WTC11 (cell line): ENCODE measurements at regions not wholly inside any gene's neighbourhood (a gene's known extent, or its start where the extent isn't known, plus 50 kb on each side); places are given as distances from the start of the nearest gene placed in this dataset.

ENCODE experiments used
- ATAC-seq: fragments of 200-7000 bp; cut with Tn5 transposase; 2 replicates; pipeline ENCODE4 v1.10.0; 2021; ENCODE audit warnings: mild to moderate bottlenecking, moderate library complexity
- CTCF ChIA-PET: fragments of 300-600 bp; sonication (Branson Sonifier 250); formaldehyde crosslinking; loops from one replicate; lab custom pipeline; 2021; ENCODE audit warnings: antibody characterized with exemption; lab: Charles Lee
- POLR2A ChIA-PET: fragments of 350-600 bp; sonication (Branson Sonifier 250); formaldehyde crosslinking; loops from one replicate; lab custom pipeline; 2021; ENCODE audit warnings: antibody characterized with exemption; lab: Charles Lee
- DNase-seq: peaks from one replicate; pipeline ENCODE4 v3.0.0; 2021; ENCODE audit warnings: low spot score
- H3K27ac Mint-ChIP-seq: 2 replicates; pipeline ENCODE4 v1.8.0; 2021; ENCODE audit warnings: mixed read lengths
- H3K27me3 Mint-ChIP-seq: 2 replicates; pipeline ENCODE4 v1.8.0; 2021; ENCODE audit warnings: low read depth, mild to moderate bottlenecking, moderate library complexity, mixed read lengths
- H3K36me3 Mint-ChIP-seq: 2 replicates; pipeline ENCODE4 v1.8.0; 2021; ENCODE audit warnings: mixed read lengths
- H3K4me1 Mint-ChIP-seq: 2 replicates; pipeline ENCODE4 v1.8.0; 2022; ENCODE audit warnings: mixed read lengths
- H3K4me3 Mint-ChIP-seq: 2 replicates; pipeline ENCODE4 v1.8.0; 2021; ENCODE audit warnings: mild to moderate bottlenecking, moderate library complexity, mixed read lengths
- H3K9me3 Mint-ChIP-seq: 2 replicates; pipeline ENCODE4 v1.8.0; 2021; ENCODE audit warnings: mixed read lengths
- ATF1 ChIP-seq: sonication (generic); formaldehyde crosslinking; IDR thresholded peaks from 2 replicates; pipeline ENCODE4 v1.8.1; 2023; ENCODE audit warnings: mild to moderate bottlenecking, moderate library complexity, missing genetic modification reagents
- CBFB ChIP-seq: sonication (generic); formaldehyde crosslinking; IDR thresholded peaks from 2 replicates; pipeline ENCODE4 v1.8.1; 2022; ENCODE audit warnings: mild to moderate bottlenecking, low read depth, missing genetic modification reagents
- FOXK1 ChIP-seq: sonication (generic); formaldehyde crosslinking; IDR thresholded peaks from 2 replicates; pipeline ENCODE4 v1.8.0; 2022; ENCODE audit warnings: mild to moderate bottlenecking, moderate library complexity, missing genetic modification reagents
- GABPB1 ChIP-seq: sonication (generic); formaldehyde crosslinking; IDR thresholded peaks from 2 replicates; pipeline ENCODE4 v1.8.1; 2023; ENCODE audit warnings: mild to moderate bottlenecking, missing genetic modification reagents
- GTF2I ChIP-seq: fragments of 250-450 bp; sonication (Bioruptor Pico); conservative IDR thresholded peaks from 2 replicates; pipeline ENCODE4 v1.4.0; 2021; ENCODE audit warnings: mild to moderate bottlenecking
- JAZF1 ChIP-seq: fragments of 250-450 bp; sonication (Bioruptor Pico); IDR thresholded peaks from 2 replicates; pipeline ENCODE4 v1.9.0; 2021; ENCODE audit warnings: moderate library complexity, mild to moderate bottlenecking, inconsistent platforms
- JUN ChIP-seq: sonication (generic); formaldehyde crosslinking; IDR thresholded peaks from 2 replicates; pipeline ENCODE4 v1.8.0; 2023; ENCODE audit warnings: mild to moderate bottlenecking, missing genetic modification reagents
- NFE2L1 ChIP-seq: sonication (generic); formaldehyde crosslinking; IDR thresholded peaks from 2 replicates; pipeline ENCODE4 v1.8.1; 2023; ENCODE audit warnings: missing genetic modification reagents
- NR2C2 ChIP-seq: sonication (generic); formaldehyde crosslinking; IDR thresholded peaks from 2 replicates; pipeline ENCODE4 v1.8.0; 2022; ENCODE audit warnings: mild to moderate bottlenecking, missing genetic modification reagents
- SOX15 ChIP-seq: fragments of 250-450 bp; sonication (Bioruptor Pico); IDR thresholded peaks from 2 replicates; pipeline ENCODE4 v1.9.0; 2021; ENCODE audit warnings: mild to moderate bottlenecking
- ZNF138 ChIP-seq: sonication (generic); formaldehyde crosslinking; conservative IDR thresholded peaks from 2 replicates; pipeline ENCODE4 v1.8.1; 2022; ENCODE audit warnings: mild to moderate bottlenecking, moderate library complexity, missing genetic modification reagents
- ZNF317 ChIP-seq: sonication (generic); formaldehyde crosslinking; IDR thresholded peaks from 2 replicates; pipeline ENCODE4 v1.8.1; 2023; ENCODE audit warnings: low read depth, mild to moderate bottlenecking, moderate library complexity, missing genetic modification reagents, borderline replicate concordance
- TF ChIP-seq, protein P1 (sequence below): fragments of 250-450 bp; sonication (Bioruptor Pico); IDR thresholded peaks from 2 replicates; pipeline ENCODE4 v1.9.0; 2021; ENCODE audit warnings: mild to moderate bottlenecking
- TF ChIP-seq, protein P2 (sequence below): sonication (generic); formaldehyde crosslinking; IDR thresholded peaks from 2 replicates; pipeline ENCODE4 v1.8.0; 2022; ENCODE audit warnings: missing genetic modification reagents
- TF ChIP-seq, protein P3 (sequence below): sonication (generic); formaldehyde crosslinking; IDR thresholded peaks from 2 replicates; pipeline ENCODE4 v1.8.1; 2023; ENCODE audit warnings: mild to moderate bottlenecking, missing genetic modification reagents, moderate library complexity
- TF ChIP-seq, protein P4 (sequence below): sonication (generic); formaldehyde crosslinking; IDR thresholded peaks from 2 replicates; pipeline ENCODE4 v1.8.1; 2022; ENCODE audit warnings: missing genetic modification reagents, borderline replicate concordance
- TF ChIP-seq, protein P5 (sequence below): sonication (generic); formaldehyde crosslinking; IDR thresholded peaks from 2 replicates; pipeline ENCODE4 v1.8.1; 2023; ENCODE audit warnings: mild to moderate bottlenecking, missing genetic modification reagents
- TF ChIP-seq, protein P6 (sequence below): sonication (generic); formaldehyde crosslinking; IDR thresholded peaks from 2 replicates; pipeline ENCODE4 v1.8.1; 2023; ENCODE audit warnings: mild to moderate bottlenecking, moderate library complexity, missing genetic modification reagents

DNA sequence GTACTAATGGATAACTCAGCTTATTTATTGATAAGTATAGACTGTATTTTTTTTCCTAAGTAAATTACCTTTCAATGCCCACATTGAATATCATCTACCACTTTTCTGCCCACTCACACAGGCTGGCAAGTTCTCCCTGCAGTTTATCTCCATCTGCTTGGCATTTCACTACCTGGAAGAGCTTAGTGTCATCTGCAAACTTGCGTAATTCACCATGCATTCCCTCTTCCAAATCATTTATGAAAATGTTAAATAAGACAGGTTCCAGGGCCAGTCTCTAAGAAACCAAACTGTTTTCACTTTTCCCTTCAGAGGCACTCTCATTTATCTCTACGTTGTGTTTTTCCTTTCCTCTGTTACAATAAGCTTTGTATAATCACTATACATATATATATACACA lies 1076.6 kb downstream of the IGSF11 start (continued):
- TF ChIP-seq, protein P1, sequence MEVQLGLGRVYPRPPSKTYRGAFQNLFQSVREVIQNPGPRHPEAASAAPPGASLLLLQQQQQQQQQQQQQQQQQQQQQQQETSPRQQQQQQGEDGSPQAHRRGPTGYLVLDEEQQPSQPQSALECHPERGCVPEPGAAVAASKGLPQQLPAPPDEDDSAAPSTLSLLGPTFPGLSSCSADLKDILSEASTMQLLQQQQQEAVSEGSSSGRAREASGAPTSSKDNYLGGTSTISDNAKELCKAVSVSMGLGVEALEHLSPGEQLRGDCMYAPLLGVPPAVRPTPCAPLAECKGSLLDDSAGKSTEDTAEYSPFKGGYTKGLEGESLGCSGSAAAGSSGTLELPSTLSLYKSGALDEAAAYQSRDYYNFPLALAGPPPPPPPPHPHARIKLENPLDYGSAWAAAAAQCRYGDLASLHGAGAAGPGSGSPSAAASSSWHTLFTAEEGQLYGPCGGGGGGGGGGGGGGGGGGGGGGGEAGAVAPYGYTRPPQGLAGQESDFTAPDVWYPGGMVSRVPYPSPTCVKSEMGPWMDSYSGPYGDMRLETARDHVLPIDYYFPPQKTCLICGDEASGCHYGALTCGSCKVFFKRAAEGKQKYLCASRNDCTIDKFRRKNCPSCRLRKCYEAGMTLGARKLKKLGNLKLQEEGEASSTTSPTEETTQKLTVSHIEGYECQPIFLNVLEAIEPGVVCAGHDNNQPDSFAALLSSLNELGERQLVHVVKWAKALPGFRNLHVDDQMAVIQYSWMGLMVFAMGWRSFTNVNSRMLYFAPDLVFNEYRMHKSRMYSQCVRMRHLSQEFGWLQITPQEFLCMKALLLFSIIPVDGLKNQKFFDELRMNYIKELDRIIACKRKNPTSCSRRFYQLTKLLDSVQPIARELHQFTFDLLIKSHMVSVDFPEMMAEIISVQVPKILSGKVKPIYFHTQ (CRISPR knock-in tag), result no peak

DNA sequence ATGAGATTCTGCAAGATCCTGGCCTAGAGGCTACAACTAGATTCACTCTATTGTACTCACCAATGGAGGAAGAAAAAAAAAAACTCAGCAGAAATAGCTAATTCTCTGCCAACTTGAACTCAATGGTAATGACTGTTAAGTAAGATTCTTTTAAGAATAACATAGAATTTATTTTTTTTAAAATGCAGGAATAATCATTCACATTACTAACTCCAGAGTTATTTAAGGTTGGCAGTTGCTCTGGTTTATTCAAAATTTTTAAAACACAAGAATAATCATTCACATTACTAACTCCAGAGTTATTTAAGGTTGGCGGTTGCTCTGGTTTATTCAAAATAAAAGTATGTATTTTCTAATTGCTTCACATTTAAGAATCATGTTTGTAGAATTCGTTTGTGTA lies 1071.9 kb downstream of the IGSF11 start:
- POLR2A ChIA-PET, result no interaction called here
- Mint-ChIP-seq H3K36me3 (peaks cover 8% of the 10 kb centered on the region), H3K27ac (no peak overlapping the region), H3K4me1 (peaks cover 6% of the 10 kb centered on the region; the same call in 1 of the 2 replicates), H3K4me3 (no peak overlapping the region), H3K9me3 (peaks cover 13% of the 10 kb centered on the region), H3K27me3 (no peaks in the 10 kb centered on the region)
- no peak for TF ChIP-seq JAZF1 (CRISPR knock-in tag)
- TF ChIP-seq FOXK1, result no peak
- no peak for TF ChIP-seq GTF2I (CRISPR knock-in tag)
- TF ChIP-seq JUN (CRISPR knock-in tag), result no peak
- TF ChIP-seq ZNF317 (CRISPR knock-in tag), result no peak
- no peak for TF ChIP-seq CBFB (CRISPR knock-in tag)
- TF ChIP-seq, protein P2, sequence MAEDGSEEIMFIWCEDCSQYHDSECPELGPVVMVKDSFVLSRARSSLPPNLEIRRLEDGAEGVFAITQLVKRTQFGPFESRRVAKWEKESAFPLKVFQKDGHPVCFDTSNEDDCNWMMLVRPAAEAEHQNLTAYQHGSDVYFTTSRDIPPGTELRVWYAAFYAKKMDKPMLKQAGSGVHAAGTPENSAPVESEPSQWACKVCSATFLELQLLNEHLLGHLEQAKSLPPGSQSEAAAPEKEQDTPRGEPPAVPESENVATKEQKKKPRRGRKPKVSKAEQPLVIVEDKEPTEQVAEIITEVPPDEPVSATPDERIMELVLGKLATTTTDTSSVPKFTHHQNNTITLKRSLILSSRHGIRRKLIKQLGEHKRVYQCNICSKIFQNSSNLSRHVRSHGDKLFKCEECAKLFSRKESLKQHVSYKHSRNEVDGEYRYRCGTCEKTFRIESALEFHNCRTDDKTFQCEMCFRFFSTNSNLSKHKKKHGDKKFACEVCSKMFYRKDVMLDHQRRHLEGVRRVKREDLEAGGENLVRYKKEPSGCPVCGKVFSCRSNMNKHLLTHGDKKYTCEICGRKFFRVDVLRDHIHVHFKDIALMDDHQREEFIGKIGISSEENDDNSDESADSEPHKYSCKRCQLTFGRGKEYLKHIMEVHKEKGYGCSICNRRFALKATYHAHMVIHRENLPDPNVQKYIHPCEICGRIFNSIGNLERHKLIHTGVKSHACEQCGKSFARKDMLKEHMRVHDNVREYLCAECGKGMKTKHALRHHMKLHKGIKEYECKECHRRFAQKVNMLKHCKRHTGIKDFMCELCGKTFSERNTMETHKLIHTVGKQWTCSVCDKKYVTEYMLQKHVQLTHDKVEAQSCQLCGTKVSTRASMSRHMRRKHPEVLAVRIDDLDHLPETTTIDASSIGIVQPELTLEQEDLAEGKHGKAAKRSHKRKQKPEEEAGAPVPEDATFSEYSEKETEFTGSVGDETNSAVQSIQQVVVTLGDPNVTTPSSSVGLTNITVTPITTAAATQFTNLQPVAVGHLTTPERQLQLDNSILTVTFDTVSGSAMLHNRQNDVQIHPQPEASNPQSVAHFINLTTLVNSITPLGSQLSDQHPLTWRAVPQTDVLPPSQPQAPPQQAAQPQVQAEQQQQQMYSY (CRISPR knock-in tag), result no peak
- no peak for TF ChIP-seq NFE2L1 (CRISPR knock-in tag)
- TF ChIP-seq, protein P3, sequence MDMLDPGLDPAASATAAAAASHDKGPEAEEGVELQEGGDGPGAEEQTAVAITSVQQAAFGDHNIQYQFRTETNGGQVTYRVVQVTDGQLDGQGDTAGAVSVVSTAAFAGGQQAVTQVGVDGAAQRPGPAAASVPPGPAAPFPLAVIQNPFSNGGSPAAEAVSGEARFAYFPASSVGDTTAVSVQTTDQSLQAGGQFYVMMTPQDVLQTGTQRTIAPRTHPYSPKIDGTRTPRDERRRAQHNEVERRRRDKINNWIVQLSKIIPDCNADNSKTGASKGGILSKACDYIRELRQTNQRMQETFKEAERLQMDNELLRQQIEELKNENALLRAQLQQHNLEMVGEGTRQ, result no peak
- TF ChIP-seq GABPB1, result no peak
- TF ChIP-seq, protein P4, sequence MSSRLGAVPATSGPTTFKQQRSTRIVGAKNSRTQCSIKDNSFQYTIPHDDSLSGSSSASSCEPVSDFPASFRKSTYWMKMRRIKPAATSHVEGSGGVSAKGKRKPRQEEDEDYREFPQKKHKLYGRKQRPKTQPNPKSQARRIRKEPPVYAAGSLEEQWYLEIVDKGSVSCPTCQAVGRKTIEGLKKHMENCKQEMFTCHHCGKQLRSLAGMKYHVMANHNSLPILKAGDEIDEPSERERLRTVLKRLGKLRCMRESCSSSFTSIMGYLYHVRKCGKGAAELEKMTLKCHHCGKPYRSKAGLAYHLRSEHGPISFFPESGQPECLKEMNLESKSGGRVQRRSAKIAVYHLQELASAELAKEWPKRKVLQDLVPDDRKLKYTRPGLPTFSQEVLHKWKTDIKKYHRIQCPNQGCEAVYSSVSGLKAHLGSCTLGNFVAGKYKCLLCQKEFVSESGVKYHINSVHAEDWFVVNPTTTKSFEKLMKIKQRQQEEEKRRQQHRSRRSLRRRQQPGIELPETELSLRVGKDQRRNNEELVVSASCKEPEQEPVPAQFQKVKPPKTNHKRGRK (CRISPR knock-in tag), result no peak
- no peak for DNase-seq
- no peak for ATAC-seq
- CTCF ChIA-PET, result no interaction called here

DNA sequence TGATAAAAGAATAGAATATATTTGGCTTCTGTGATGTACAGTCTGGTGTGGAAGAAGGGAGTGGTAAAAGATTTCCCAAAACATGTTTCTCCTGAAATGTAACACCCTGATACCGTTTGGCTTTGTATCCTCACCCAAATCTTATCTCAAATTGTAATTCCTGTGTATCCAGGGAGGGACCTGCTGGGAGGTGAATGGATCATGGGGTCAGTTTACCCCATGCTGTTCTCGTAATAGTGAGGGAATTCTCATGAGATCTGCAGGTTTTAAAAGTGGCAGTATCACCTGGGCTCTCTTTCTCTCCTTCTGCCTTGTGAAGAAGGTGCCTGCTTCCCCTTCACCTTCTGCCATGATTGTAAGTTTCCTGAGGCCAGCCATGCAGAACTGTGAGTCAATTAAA lies 1070.8 kb downstream of the IGSF11 start:
- CTCF ChIA-PET, result no interaction called here

DNA sequence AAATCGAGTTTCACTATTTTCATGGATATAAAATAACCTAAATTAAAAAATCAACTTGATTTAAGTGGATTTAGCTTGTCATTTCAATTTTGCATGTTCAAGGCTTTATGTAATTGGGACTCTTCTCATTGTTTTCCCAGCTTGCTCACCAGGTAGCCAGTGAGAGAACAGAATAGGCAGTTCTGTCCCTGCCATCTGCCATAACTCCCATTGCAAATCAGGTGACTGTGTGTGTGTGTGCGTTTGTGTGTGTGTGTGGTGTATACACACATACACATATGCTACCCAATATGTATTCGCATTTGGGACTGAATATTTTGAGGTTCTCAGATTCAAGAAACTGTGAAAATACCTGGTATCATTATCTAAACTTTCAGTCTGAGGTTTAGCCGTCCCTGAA lies 1069.8 kb downstream of the IGSF11 start:
- Mint-ChIP-seq H3K4me1 (peaks cover 6% of the 10 kb centered on the region; the same call in 1 of the 2 replicates), H3K9me3 (peaks cover 13% of the 10 kb centered on the region)
- ATAC-seq, result no peak

More for the DNA sequence above, 1070.8 kb downstream of the IGSF11 start:
- no peak for ATAC-seq
- Mint-ChIP-seq H3K36me3 (peaks cover 8% of the 10 kb centered on the region), H3K4me3 (no peak overlapping the region), H3K9me3 (peaks cover 13% of the 10 kb centered on the region), H3K27ac (no peak overlapping the region), H3K27me3 (no peaks in the 10 kb centered on the region), H3K4me1 (peaks cover 6% of the 10 kb centered on the region; the same call in 1 of the 2 replicates)
- no peak for TF ChIP-seq SOX15
- DNase-seq, result no peak
- POLR2A ChIA-PET, result no interaction called here

More for the DNA sequence above, 1069.8 kb downstream of the IGSF11 start:
- CTCF ChIA-PET, result no interaction called here
- no peak overlapping the region for H3K4me3 Mint-ChIP-seq
- no peak for DNase-seq
- H3K27ac Mint-ChIP-seq, result no peak overlapping the region
- H3K27me3 Mint-ChIP-seq, result no peaks in the 10 kb centered on the region
- peaks cover 8% of the 10 kb centered on the region for H3K36me3 Mint-ChIP-seq
- TF ChIP-seq JUN (CRISPR knock-in tag), result no peak
- TF ChIP-seq, protein P5, sequence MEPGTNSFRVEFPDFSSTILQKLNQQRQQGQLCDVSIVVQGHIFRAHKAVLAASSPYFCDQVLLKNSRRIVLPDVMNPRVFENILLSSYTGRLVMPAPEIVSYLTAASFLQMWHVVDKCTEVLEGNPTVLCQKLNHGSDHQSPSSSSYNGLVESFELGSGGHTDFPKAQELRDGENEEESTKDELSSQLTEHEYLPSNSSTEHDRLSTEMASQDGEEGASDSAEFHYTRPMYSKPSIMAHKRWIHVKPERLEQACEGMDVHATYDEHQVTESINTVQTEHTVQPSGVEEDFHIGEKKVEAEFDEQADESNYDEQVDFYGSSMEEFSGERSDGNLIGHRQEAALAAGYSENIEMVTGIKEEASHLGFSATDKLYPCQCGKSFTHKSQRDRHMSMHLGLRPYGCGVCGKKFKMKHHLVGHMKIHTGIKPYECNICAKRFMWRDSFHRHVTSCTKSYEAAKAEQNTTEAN (CRISPR knock-in tag), result no peak
- TF ChIP-seq, protein P6, sequence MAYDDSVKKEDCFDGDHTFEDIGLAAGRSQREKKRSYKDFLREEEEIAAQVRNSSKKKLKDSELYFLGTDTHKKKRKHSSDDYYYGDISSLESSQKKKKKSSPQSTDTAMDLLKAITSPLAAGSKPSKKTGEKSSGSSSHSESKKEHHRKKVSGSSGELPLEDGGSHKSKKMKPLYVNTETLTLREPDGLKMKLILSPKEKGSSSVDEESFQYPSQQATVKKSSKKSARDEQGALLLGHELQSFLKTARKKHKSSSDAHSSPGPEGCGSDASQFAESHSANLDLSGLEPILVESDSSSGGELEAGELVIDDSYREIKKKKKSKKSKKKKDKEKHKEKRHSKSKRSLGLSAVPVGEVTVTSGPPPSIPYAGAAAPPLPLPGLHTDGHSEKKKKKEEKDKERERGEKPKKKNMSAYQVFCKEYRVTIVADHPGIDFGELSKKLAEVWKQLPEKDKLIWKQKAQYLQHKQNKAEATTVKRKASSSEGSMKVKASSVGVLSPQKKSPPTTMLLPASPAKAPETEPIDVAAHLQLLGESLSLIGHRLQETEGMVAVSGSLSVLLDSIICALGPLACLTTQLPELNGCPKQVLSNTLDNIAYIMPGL, result no peak
- TF ChIP-seq NR2C2 (CRISPR knock-in tag), result no peak
- TF ChIP-seq ATF1, result no peak
- TF ChIP-seq ZNF138 (CRISPR knock-in tag), result no peak
- POLR2A ChIA-PET, result no interaction called here
